ELF-1 (cell line): ENCODE measurements at regions not wholly inside any gene's neighbourhood (a gene's known extent, or its start where the extent isn't known, plus 50 kb on each side); places are given as distances from the start of the nearest gene placed in this dataset.
"Not testable (repeated sequence)": the region's sequence is repeated elsewhere in the genome, so short reads cannot be mapped to it uniquely, and the experiment has no call there.

Source experiments
- DNase-seq: peaks from one replicate; pipeline ENCODE4 v3.0.0-alpha.2; 2016; ENCODE audit warnings: low read depth, low spot score

DNA sequence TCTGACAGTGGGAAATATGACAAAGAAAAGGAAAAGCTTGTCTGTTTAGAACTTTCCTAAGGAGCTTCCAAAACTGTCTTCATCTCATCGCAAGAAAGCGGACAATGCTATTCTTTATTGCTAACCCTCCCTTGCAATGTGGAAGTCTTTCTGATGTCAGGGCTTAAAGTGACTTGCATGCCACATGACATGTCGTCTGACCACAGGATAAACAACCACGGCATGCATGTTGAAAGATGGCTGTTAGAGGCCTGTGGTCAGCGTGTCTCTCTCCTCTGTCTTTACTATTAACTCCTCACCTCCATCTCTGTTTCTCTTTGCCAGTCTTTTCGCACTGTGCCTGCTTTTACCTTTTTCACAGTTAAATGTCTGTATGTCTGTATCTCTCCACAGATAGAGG lies 389.8 kb downstream of the LNPK start:
- no peak for DNase-seq

DNA sequence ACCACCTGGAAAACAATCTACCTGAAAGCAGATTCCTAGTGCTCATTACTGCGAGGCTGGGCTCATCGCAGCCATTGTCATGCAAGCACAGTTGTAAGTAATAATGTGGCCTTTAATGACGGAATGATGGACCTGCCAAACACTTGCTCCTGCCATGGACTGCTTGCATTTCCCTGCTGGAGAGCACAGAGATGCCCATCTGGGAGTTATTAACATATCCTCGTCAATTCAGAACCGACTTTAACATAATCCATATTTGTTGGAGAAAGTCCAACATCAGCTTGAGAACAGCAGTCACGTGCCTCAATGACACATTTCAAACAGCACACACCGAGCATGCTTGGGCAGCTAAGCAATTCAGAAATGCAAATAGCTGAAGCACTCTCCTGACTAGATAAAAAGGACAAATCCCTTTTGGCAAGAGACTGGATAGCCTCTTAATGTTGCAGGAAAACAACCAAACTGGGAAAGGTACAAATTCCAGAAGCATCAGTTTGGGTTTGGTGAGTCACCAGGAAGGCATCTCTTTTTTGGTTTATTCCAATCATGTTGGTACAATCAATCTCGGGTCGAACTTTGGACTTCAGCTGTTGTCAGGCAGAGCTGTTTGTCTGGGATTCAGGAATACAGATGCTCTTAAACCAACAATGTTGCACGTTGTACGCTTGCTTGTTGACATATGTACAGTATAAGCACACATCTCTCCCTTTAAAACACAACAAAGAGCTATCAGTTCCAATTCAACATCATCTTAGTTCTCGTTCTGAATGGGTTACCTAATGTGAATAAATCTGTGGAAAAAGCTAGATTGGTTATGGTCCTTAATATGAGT lies 395.8 kb downstream of the LNPK start:
- DNase-seq: peak; percentile 37

DNA sequence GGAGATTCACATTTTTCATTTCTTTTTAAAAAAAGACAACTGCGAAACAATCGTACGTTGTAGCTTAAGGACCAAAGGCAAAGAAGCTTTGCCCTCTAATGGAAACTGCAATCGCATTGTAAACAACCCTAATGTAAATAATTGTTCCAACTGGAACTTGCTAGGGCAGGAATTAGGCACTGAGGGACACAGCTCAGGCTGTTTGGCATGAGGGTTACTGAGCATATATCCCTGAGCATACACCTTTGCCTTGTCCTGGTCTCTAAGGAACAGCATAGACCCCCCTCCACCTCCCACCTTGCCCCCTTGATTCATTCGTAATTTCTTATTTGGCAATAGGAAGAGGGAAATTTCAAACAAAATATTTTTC lies 396.4 kb downstream of the LNPK start:
- no peak for DNase-seq

DNA sequence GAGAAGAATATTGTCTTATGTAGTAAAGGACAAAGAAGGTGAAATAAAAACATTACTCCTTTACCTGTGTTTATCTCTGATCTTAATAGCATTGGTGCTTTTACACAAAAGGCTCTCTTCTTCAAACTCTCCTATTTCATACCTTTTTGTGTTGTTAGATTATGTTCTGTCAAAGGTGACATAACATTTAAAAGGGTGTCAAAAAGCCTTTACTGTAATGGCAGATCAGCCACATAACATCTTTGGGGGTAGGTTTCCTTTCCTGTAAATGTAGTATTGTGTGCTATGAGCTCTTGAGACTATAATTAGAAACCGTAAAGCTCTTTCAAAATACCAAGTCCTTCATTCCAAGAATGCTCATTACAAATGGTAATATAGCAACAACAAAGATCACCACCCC lies 400.1 kb downstream of the LNPK start:
- DNase-seq: no peak

DNA sequence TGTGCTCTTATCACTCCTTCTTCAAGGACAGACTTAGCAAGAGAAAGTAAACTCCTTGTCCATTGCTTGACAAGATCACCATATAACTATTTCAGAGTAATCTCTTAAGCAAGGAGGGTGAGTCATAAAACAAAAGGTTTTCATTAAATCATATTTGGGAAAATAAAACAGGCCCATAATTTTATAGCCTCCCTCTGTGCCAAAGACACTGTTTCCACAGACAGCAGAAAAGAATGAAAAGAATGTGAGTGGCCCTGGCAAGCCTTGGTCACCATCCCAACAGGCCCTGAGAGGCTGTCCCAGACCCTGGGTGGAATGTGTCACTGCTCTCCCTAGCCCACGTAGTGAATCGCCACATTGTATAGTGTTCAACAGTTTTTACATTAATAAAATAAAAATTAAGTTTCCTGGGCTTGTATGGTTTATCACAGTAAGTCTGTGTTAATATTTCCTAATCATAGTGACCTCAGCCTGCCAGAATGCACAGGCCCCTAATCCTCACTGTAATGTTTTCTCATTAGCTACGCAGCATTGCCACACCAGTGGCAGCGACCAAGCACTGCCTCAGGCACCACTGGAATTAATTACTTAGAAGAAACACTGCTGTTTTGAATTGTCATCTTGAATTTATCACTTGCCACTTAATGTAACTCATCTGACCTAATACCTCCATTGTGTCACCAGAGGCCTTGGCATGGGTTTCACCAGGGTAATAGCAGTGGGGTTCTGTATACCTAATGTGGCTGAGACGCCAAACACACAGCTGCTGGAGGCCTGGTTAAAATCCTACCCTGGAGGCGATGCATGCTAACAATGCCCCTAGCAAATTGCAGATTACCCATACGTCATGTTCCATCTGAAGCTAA lies 401.9 kb downstream of the LNPK start:
- peak; percentile 57 for DNase-seq

DNA sequence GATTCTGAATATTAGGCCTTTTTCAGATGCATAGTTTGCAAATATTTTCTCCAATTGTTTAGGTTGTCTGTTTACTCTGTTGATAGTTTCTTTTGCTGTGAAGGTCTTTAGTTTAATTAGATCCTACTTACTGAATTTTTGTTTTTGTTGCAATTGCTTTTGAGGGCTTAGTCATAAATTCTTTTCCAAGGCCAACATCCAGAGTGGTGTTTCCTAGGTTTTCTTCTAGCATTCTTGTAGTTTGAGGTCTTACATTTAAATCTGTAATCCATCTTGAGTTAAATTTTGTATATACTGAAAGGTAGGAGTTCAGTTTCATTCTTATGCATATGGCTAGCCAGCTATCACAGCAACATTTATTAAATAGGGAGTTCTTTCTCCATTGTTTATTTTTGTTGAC lies 404.8 kb downstream of the LNPK start:
- no peak for DNase-seq

DNA sequence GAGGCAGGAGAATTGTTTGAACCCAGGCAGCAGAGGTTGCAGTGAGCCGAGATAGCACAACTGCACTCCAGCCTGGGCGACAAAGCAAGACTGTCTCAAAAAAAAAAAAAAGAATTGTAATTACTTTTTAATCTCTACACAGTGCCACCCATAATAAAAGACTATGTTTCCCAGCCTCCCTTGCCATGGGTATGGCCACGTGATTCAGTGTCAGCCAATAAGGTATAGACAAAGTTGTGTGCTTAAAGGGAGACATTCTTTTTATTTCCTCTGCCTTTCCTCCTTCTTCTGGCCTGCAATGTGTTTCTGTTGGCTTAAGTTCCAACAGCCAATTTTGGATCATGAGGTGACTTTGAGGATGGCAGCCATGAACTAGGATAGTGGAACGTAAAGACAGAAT lies 406.9 kb downstream of the LNPK start:
- DNase-seq: no peak

DNA sequence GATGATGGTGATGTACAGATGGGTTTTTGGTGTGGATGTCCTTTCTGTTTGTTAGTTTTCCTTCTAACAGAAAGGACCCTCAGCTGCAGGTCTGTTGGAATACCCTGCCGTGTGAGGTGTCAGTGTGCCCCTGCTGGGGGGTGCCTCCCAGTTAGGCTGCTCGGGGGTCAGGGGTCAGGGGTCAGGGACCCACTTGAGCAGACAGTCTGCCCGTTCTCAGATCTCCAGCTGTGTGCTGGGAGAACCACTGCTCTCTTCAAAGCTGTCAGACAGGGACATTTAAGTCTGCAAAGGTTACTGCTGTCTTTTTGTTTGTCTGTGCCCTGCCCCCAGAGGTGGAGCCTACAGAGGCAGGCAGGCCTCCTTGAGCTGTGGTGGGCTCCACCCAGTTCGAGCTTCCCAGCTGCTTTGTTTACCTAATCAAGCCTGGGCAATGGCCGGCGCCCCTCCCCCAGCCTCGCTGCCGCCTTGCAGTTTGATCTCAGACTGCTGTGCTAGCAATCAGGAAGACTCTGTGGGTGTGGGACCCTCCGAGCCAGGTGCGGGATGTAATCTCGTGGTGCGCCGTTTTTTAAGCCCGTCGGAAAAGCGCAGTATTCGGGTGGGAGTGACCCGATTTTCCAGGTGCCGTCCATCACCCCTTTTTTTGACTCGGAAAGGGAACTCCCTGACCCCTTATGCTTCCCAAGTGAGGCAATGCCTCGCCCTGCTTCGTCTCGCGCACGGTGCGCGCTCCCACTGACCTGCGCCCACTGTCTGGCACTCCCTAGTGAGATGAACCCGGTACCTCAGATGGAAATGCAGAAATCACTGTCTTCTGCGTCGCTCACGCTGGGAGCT lies 408.2 kb downstream of the LNPK start:
- peak; percentile 54 for DNase-seq

DNA sequence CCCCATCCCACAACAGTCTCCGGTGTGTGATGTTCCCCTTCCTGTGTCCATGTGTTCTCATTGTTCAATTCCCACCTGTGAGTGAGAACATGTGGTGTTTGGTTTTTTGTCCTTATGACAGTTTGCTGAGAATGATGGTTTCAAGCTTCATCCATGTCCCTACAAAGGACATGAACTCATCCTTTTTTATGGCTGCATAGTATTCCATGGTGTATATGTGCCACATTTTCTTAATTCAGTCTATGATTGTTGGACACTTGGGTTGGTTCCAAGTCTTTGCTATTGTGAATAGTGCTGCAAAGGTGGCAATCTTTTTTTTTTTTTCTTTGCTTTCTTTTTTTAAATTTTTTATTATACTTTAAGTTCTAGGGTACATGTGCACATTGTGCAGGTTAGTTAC lies 406.7 kb upstream of the ATP5MC3 start:
- not testable (repeated sequence) for DNase-seq

DNA sequence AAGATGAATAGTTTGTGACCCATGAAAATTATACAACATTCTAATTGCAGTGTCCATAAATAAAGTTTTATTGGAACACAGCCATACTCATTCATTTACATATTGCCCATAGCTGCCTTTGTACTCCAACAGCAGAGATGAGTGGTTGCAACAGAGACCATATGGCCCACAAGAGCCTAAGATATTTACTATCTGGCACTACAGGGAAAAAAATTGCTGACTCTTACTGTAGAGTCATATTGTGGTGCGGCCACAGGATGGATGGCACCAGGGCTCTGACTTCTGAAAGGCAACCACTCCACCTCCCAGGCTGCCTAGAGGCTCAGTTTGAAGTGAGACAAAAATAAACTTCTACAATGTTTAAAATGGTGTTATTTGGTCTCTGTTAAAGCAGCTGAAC lies 404.0 kb upstream of the ATP5MC3 start:
- no peak for DNase-seq

DNA sequence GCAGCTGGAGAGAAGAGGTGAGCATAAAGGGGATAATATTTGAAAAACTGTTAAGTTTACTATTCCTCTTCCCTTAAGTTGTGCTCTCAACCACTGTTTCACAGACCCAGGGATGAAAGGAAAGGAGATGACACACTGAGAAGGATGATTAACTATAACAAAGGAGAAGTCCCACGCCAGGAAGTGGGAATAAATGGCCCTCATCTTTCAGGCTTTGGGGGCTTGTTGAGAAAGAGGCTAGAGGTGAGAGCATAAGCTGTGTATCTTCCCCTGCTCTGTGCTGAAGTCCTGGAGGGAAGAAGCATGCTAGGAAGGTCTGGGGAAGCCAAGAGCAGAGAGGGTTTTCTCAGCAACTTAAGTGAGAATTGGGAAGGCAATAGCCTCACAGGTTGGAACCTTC lies 399.1 kb upstream of the ATP5MC3 start:
- DNase-seq: no peak

DNA sequence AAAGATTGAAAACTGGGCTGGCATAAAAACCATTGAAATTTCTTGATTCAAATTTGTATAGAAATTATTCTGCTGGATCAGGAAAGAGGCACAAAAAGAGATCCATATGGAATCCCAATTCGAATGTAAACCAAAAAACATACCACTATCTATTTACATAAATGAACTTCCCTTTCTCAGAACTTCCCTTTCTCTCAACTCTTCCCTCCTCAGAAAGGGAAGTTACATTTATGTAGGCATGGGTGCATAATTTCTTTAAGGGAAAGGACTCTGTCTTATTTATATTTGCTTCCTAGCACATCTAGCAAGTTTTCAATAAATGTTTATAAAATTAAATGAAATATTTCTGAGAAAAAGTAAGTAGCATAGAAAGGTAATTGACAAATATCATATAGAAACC lies 398.1 kb upstream of the ATP5MC3 start:
- DNase-seq: no peak

DNA sequence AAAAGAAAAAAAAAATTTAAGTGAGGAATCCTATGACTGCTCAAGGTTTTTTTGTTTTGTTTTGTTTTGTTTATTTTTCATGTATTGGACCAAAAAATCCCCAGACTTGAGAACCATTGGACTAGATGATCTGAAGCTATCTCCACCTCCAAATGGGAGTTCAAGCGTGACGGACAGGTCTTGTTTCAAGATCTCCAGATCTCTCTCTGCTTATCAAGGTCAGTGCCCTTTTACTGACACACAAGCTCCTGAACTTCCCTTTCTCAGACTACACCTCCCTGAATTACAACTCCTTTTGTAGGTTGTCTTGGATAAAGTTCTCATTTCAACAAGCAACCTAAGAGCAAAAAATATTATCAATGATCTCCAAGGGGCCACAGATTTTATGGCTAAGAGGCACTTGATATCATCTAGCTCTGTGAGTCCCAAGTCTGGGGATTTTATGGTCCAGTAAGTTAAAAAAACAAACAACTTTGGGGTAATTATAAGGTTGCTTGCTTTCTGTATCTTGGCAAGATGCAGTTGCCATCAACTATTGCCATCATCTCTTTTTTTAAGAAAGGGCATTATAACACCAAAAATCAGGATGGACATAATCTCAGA lies 396.0 kb upstream of the ATP5MC3 start:
- DNase-seq: no peak

DNA sequence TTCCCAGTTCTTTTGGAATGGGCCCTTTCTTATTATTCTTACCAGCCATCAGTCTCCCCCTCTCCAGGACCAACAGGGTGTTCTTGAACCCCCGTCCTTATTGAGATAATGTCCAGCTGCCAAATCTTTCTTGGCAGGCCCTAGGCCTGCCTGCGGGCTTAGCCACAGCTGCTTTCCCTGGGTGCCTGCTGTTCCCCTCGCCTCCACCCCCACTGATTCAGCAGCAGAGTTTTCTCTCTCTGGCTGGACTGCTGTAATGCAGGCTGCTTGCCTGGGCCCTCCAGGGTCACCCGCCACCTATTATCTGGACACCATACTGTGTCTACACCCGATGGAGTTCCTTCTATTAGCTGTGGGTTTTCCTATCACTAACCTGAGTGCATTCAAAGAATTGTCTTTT lies 395.4 kb upstream of the ATP5MC3 start:
- DNase-seq: peak; percentile 20

DNA sequence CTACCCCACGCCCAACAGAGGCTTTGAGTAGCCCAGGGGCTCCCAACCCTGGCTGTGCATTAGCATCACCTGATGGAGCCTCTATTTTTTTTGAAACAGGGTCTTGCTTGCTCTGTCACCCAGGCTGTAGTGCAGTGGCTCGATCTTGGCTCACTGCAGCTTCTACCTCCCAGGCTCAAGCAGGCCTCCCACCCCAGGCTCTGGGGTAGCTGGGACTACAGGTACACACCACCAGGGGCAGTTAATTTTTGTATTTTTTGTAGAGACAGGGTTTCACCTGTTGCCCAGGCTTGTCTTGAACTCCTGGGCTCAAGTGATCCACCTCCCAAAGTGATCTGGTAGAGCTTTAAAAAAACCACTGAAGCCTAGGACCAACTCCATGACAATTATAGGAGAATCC lies 394.8 kb upstream of the ATP5MC3 start:
- DNase-seq: no peak

DNA sequence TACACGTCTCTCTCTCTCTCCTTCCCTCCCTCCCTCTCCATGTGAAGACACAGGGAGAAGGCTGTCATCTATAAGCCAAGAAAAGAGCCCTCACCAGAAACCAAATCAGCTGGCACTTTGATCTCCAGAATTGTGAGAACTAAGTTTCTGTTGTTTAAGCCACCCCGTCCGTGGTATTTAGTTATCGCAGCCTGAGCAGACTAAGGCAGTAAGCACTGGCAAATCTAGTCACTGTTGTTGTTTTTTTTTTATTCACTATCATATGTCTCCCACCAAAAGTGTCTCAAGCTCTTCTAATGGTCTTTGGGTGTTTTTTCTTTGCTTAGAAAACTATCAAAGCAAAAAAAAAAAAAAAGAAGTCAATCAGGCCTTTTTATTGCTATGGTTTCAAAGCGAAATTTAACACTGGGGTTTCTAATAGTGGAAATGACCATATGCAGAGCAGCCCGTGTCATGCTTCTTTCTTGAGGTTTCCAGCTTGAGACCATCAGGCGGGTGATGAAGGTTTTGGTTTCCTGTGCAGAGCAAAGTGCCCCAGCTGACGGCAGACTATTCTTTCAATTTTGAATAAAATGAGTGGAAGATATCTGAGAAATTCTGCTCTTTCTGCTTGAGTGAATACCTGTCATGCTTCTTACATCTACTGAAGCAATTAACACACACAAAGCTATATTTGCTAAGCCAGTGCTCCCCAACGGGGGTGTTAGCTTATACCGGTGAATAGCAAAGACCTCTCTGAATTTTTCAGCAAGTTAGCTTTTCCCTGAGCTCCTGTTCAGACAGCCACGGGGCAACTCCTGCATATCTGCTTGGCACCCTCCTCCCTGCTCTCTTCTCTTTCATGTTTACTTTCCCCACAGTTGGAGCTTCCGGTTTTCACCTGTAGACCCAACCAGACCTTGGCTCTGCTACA lies 394.1 kb upstream of the ATP5MC3 start:
- no peak for DNase-seq

DNA sequence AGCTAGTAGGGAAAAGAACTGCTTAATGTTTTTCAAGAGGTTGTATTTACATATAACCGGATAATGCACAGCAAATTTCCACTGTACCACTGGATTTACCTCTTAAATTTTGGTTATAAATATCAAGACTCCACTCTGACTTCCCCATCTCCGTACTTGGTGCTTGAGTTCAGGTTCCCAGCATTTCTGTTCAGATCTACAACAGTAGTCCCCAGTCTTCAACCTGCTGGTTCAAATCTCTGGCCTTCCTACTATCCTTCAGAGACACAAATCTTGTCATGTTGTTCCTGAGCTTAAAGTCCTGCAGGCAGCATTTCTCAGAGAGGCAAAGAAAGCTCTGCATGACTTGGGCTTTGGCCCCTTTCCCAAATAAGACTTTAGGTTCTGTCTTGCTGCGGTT lies 392.6 kb upstream of the ATP5MC3 start:
- no peak for DNase-seq

DNA sequence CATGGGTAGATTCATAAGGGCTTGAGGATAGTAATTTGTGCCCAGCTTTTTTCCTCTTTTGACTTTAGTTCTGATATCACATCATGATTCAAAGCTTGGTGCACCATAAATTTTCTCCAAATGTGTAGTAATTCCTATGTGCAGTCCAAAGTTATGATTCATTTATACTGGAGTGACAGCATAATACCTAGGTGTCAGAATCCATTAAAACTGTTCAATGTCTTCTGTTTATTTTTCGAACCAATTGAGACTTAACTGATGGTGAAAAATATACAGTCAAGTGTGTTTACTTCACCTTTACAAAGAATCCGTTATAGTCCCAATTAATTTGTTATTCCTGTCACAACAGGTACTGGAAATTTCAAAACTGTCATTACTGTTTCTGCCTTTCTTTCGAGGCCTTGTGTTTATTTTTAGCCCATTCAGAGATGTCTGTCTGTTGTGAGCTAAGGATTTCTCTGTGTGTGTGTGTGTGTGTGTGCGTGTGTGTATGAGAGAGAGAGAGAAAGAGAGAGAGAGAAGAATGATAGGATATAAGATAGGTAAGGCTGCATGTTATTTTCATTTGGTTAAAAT lies 389.7 kb upstream of the ATP5MC3 start:
- DNase-seq: no peak

DNA sequence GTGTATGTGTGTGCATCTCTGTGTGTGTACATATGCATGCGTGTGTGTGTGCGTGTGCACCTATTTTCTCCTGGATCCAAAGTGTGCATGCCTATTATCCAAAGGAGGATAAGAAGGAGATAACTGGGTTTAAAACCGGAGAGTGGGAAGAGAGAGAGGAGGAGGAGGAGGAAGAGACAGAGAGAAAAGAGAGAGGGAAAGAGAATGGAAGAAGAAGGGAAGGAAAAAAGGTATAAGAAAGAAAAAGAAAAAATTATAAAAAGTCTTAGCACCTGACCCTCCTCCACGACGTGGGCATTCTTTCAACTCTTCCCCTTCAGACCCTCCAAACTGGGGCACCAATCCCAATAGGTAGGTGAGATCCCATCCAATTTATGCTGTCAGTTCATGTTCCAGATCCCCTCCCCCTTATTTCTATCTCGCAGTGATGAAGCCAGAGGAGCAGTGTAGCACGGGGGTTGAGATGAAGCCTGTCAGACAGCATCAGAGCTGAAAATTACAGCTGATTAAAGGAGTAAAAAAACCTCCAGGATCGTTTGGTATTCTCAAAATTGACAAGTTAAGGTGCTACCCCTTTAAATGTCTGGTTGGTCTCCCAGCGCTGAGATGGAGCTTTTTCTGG lies 386.7 kb upstream of the ATP5MC3 start:
- no peak for DNase-seq
